ENCODE measurements at regions not wholly inside any gene's neighbourhood (a gene's known extent, or its start where the extent isn't known, plus 50 kb on each side); places are given as distances from the start of the nearest gene placed in this dataset.

- TF ChIP-seq POLR2A (IDR thresholded peaks at IDR 0.05), result no peak
- no peak for TF ChIP-seq CTCF (IDR thresholded peaks at IDR 0.05)
- TF ChIP-seq POLR2AphosphoS5 (IDR thresholded peaks at IDR 0.05), result no peak
Measured at GRCh38 chr5:9722601-9723180, 92.5 kb upstream of the TAS2R1 start.
